ENCODE measurements at regions not wholly inside any gene's neighbourhood (a gene's known extent, or its start where the extent isn't known, plus 50 kb on each side); places are given as distances from the start of the nearest gene placed in this dataset.

DNA sequence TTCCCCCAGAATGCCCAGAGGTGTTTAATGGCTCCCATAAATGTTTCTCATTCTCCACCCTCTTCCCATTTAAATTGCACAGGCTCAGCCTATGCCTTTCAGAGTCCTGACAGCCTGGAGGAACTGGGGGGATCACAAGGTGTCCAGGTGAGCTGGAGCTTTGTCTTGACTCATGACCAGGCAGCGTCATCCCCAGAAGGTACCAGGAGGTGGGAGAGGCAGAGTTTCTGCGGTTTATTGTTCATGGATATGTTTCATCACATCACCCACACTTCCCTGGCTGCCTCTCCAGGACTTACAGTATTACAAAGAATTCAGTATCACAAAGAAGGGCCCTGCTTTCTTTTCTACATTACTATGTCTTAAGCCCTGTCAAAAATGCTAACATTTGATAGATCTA, 103.2 kb upstream of the GALNT18 start:
- Histone ChIP-seq H3K4me1 (ENCODE audit: control insufficient read depth, insufficient read depth, low read length) (no peaks in the 10 kb centered on the region), H3K9me3 (ENCODE audit: control insufficient read depth, low read length) (peaks cover 6% of the 10 kb centered on the region), H3K4me3 (ENCODE audit: low read length) (no peak overlapping the region), H3K27me3 (ENCODE audit: control insufficient read depth, insufficient read depth, low read length, poor library complexity, severe bottlenecking) (no peaks in the 10 kb centered on the region), H3K27ac (ENCODE audit: low read depth, low read length) (no peak overlapping the region), H3K36me3 (ENCODE audit: control insufficient read depth, insufficient read depth, low read length) (no peaks in the 10 kb centered on the region), H3K9ac (ENCODE audit: extremely low read depth, low read length, poor library complexity, severe bottlenecking) (no peak overlapping the region)
- no peak for DNase-seq
- no peak overlapping the region for H3K27ac Mint-ChIP-seq
- no peaks in the 10 kb centered on the region for H3K36me3 Mint-ChIP-seq (ENCODE audit: low read depth)
- no peak overlapping the region for H3K4me3 Mint-ChIP-seq
- TF ChIP-seq, protein P1, sequence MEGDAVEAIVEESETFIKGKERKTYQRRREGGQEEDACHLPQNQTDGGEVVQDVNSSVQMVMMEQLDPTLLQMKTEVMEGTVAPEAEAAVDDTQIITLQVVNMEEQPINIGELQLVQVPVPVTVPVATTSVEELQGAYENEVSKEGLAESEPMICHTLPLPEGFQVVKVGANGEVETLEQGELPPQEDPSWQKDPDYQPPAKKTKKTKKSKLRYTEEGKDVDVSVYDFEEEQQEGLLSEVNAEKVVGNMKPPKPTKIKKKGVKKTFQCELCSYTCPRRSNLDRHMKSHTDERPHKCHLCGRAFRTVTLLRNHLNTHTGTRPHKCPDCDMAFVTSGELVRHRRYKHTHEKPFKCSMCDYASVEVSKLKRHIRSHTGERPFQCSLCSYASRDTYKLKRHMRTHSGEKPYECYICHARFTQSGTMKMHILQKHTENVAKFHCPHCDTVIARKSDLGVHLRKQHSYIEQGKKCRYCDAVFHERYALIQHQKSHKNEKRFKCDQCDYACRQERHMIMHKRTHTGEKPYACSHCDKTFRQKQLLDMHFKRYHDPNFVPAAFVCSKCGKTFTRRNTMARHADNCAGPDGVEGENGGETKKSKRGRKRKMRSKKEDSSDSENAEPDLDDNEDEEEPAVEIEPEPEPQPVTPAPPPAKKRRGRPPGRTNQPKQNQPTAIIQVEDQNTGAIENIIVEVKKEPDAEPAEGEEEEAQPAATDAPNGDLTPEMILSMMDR (conservative IDR thresholded peaks at IDR 0.05): no peak
- H3K9me3 Mint-ChIP-seq: peaks cover 10% of the 10 kb centered on the region
- peaks cover 13% of the 10 kb centered on the region for H3K27me3 Mint-ChIP-seq (ENCODE audit: insufficient read depth)
- WGBS, 2 experiments (ENCODE audit: insufficient coverage in 1 of 2, insufficient read length in 1 of 2): 97 to 100% methylated on average over 2 of the region's 2 CpGs
- peaks cover 7% of the 10 kb centered on the region for H3K4me1 Mint-ChIP-seq

DNA sequence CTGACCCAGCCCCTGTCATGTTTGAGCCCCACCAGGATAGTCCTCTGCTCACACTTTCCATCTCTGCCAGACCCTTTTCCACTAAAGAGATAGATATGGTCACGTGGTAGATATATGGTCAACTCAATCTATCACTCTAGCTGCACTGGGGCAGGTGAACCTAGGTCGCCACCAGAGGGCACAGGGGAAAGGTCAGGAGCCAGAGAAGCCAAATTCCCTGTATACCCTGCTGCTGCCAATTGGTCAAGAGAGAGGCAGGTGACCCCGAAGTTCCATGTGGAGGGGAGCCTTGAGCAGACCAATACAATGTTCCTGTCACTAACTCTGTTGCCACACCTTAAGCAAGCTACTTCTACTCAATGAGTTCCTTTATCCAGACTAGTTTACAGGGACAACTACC, 101.1 kb upstream of the GALNT18 start:
- Mint-ChIP-seq H3K36me3 (ENCODE audit: low read depth) (no peaks in the 10 kb centered on the region), H3K9me3 (peaks cover 22% of the 10 kb centered on the region)
- WGBS, 2 experiments (ENCODE audit: insufficient coverage in 1 of 2, insufficient read length in 1 of 2): 87% methylated on average over 3 of the region's 3 CpGs

DNA sequence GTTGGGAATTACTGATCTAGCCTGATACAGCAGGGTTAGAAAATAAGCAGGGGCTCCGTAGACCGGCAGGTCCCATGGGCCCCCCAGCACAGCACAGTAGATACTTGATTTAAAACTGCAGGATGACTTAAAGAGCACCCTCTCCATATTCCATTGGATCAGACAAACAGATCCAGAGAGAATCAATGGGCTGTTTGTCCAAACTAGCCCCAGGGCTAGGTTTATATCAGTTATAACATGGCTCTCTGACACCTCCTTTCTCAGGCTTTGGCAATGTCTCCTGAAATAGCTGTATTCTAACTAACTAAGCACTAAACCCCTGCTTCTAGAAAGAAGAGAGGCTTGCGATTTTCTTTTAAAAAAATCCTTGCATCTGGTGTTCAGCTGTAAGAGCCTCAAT, 100.4 kb upstream of the GALNT18 start:
- no peaks in the 10 kb centered on the region for H3K27me3 ChIP-seq (ENCODE audit: control insufficient read depth, insufficient read depth, low read length, poor library complexity, severe bottlenecking)
- Mint-ChIP-seq H3K4me3 (no peak overlapping the region), H3K9me3 (peaks cover 26% of the 10 kb centered on the region), H3K27ac (no peak overlapping the region), H3K36me3 (ENCODE audit: low read depth) (no peaks in the 10 kb centered on the region), H3K4me1 (peaks cover 7% of the 10 kb centered on the region), H3K27me3 (ENCODE audit: insufficient read depth) (peaks cover 7% of the 10 kb centered on the region)
- DNase-seq: no peak
- TF ChIP-seq, protein P1 (conservative IDR thresholded peaks at IDR 0.05): no peak
- no peaks in the 10 kb centered on the region for H3K36me3 ChIP-seq (ENCODE audit: control insufficient read depth, insufficient read depth, low read length)
- WGBS, 2 experiments (ENCODE audit: insufficient coverage in 1 of 2, insufficient read length in 1 of 2): 94 to 100% methylated on average over 1 to 3 of the region's 3 CpGs
- H3K9ac ChIP-seq (ENCODE audit: extremely low read depth, low read length, poor library complexity, severe bottlenecking): no peak overlapping the region
- peaks cover 16% of the 10 kb centered on the region for H3K9me3 ChIP-seq (ENCODE audit: control insufficient read depth, low read length)
- no peak overlapping the region for H3K4me3 ChIP-seq (ENCODE audit: low read length)
- no peaks in the 10 kb centered on the region for H3K4me1 ChIP-seq (ENCODE audit: control insufficient read depth, insufficient read depth, low read length)
- H3K27ac ChIP-seq (ENCODE audit: low read depth, low read length): no peak overlapping the region

More for the DNA sequence above, 101.1 kb upstream of the GALNT18 start:
- H3K36me3 ChIP-seq (ENCODE audit: control insufficient read depth, insufficient read depth, low read length): no peaks in the 10 kb centered on the region
- peaks cover 7% of the 10 kb centered on the region for H3K4me1 Mint-ChIP-seq
- TF ChIP-seq, protein P1 (conservative IDR thresholded peaks at IDR 0.05): peak; percentile 54
- no peak overlapping the region for H3K4me3 Mint-ChIP-seq
- H3K9me3 ChIP-seq (ENCODE audit: control insufficient read depth, low read length): peaks cover 10% of the 10 kb centered on the region
- peaks cover 11% of the 10 kb centered on the region for H3K27me3 Mint-ChIP-seq (ENCODE audit: insufficient read depth)
- no peaks in the 10 kb centered on the region for H3K27me3 ChIP-seq (ENCODE audit: control insufficient read depth, insufficient read depth, low read length, poor library complexity, severe bottlenecking)
- H3K4me1 ChIP-seq (ENCODE audit: control insufficient read depth, insufficient read depth, low read length): no peaks in the 10 kb centered on the region
- H3K4me3 ChIP-seq (ENCODE audit: low read length): no peak overlapping the region
- no peak overlapping the region for H3K9ac ChIP-seq (ENCODE audit: extremely low read depth, low read length, poor library complexity, severe bottlenecking)
- H3K27ac Mint-ChIP-seq: no peak overlapping the region
- DNase-seq: peak; percentile 61
- H3K27ac ChIP-seq (ENCODE audit: low read depth, low read length): no peak overlapping the region
